ENCODE measurements at regions not wholly inside any gene's neighbourhood (a gene's known extent, or its start where the extent isn't known, plus 50 kb on each side); places are given as distances from the start of the nearest gene placed in this dataset.
"Not testable (repeated sequence)": the region's sequence is repeated elsewhere in the genome, so short reads cannot be mapped to it uniquely, and the experiment has no call there.

DNA sequence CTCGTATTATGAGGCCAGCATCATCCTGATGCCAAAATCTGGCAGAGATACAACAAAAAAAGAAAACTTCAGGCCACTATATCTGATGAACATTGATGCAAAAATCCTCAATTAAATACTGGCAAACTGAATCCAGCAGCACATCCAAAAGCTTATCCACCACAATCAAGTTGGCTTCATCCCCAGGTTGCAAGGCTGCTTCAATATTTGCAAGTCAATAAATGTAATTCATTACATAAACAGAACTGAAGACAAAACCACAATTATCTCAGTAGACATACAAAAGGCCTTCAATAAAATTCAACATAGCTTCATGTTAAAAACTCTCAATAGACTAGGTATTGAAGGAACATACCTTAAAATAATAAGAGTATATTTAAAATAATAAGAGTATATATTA, 815.3 kb upstream of the SLITRK1 start:
- DNase-seq: not testable (repeated sequence)

DNA sequence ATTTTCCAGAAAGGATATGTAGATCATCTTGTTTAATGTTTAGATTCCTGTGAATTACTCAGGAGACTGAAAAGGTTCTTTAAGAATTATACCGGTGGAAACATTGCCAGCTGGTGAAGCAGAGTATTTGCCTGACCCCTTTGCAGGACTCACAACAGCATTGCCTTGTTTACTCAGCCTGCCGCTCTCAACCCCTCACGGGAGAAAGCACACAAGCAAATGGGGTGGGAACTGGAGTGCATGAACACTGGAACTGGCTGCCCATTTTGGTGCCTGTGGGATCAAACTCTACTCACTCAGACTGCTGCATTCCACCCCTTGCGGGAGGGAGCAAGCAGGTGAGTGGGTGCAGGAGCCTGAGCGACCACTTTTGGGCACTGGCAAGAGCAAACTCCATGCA, 804.7 kb upstream of the SLITRK1 start:
- DNase-seq: no peak

DNA sequence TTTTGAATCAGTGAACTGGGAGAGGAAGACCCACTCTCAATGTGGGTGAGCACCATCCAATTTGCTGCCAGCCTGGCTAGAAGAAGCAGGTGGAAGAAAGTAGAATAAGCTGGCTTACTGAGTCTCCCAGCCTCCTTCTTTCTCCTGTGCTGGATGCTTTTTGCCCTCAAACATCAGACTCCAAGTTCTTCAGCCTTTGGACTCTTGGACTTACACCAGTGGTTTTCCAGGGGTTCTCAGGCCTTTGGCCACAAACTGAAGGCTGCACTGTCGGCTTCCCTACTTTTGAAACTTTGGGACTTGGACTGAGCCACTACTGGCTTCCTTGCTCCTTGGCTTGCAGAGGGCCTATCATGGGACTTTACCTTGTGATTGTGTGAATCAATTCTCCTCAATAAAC, 804.2 kb upstream of the SLITRK1 start:
- DNase-seq: no peak

GRCh38 chr13:84684804-84685203, 802.5 kb upstream of the SLITRK1 start:
- DNase-seq: no peak

GRCh38 chr13:84684048-84684662, 801.9 kb upstream of the SLITRK1 start:
- DNase-seq: no peak

GRCh38 chr13:84683448-84683847, 801.2 kb upstream of the SLITRK1 start:
- no peak for DNase-seq

DNA sequence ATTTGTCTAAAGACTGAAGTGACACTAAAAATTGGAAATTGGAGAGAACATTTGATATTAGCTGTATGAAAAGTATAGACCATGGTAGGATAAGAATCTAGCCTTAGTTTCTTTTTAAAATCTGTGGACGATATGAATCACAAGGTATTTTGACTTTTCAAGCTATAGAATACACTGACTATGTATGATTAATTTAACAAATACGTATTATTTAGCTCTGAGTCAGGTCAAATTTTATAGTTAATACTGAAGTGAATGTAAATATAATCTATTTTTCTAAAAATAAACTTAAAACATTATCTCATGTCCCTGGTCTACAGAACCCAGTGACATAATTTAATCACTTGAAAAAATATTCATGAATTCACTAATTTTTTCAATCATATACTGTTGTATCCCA, 795.6 kb upstream of the SLITRK1 start:
- no peak for DNase-seq

- DNase-seq: no peak
Measured at GRCh38 chr13:84672616-84673015, 790.3 kb upstream of the SLITRK1 start.

GRCh38 chr13:84670245-84670644, 788.0 kb upstream of the SLITRK1 start:
- no peak for DNase-seq

- no peak for DNase-seq
Measured at GRCh38 chr13:84668637-84669036, 786.4 kb upstream of the SLITRK1 start.

- no peak for DNase-seq
Measured at GRCh38 chr13:84662491-84662890, 780.2 kb upstream of the SLITRK1 start.

DNA sequence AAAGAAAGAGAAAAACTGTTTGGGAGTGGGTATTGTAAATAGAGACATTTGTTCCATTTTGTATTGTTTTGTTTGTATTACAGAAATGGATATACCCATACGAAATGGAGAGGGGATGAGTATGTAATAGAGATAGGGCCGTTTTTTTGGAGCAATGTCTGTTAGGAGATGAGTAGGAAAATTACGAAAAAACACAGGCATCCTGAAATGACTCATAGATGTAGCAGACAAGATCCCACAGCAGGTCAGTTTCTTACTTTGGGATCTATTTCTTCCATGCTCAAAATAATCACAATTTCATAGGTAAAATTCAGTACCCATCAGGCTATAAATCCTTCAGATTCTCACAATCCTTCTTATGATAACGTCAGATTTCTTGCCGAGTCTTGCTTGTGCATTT, 779.4 kb upstream of the SLITRK1 start:
- DNase-seq: no peak

- no peak for DNase-seq
Measured at GRCh38 chr13:84659359-84659661, 777.0 kb upstream of the SLITRK1 start.

GRCh38 chr13:84658491-84659358, 776.5 kb upstream of the SLITRK1 start:
- DNase-seq: no peak

DNA sequence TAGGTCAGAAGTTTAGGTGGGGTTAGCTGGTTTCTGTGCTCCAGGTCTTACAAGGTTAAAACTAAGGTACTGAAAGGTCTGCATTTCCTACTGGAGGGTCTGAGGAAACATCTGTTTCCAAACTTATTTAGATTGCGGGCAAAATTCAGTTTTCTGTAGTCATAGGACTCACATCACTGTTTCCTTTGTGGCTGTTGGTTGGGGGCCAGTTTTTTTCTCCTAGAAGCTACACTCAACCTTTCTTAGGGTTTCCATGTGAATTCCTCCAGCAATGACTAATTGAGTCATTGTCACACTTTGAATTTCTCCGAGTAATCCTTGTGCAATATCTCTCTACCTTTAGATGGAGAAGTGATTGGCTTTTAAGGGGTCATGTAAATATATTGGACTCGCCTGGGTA, 773.4 kb upstream of the SLITRK1 start:
- no peak for DNase-seq

DNA sequence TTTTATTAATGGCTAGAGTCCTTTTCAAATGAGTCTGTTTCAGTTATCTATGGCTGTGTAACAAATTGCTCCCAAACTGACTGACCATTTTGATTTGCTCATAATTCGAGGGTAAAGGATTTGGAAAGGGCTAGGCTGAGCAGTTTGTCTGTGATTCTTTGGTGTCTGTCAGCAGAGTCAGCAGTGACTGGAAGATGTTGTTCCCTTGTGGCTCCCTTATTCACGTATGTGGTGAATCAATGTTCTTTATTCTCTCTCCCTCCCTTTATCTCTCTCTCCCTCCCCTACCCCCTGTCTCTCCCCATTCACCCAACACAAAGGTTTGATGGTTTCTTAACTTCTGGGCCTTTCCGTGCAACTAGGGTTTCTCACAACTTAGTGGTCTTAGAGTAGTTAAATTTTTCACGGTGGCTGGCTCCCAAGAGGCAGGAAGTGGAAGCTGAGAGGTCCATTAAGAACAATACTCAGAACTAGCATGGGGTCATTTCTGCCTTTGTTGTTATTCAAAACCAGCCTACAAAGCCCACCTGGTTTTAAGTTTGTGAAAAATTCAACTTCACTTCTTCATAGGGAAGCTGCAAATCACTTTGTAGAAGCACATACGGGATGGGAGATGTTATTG, 772.5 kb upstream of the SLITRK1 start:
- DNase-seq: no peak

GRCh38 chr13:84653915-84654534, 771.8 kb upstream of the SLITRK1 start:
- no peak for DNase-seq

- no peak for DNase-seq
Measured at GRCh38 chr13:84651705-84652104, 769.4 kb upstream of the SLITRK1 start.

DNA sequence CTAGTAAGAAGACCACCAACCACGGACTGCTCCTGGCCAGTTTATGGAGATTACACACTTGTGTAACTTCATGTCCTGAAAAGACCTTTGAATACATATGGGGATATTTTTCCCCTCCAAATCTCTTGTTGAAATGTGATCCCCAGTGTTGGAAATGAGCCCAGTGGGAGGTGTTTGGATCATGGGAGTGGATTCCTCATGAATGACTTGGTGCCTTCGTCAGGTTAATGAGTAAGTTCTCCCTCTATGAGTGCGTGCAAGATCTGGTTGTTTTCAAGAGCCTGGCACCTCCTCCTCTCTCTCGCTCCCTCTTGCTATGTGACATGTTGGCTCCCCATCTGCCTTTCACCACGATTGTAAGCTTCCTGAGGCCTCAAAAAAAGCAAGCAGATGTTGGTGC, 769.0 kb upstream of the SLITRK1 start:
- no peak for DNase-seq

GRCh38 chr13:84649853-84650252, 767.6 kb upstream of the SLITRK1 start:
- no peak for DNase-seq

- DNase-seq: no peak
Measured at GRCh38 chr13:84648069-84648640, 765.9 kb upstream of the SLITRK1 start.

GRCh38 chr13:84646957-84647356, 764.7 kb upstream of the SLITRK1 start:
- no peak for DNase-seq
